SIG-M5 treated with dmso at 0.1 percent for 504 hours (cell line): ENCODE measurements at regions not wholly inside any gene's neighbourhood (a gene's known extent, or its start where the extent isn't known, plus 50 kb on each side); places are given as distances from the start of the nearest gene placed in this dataset.
"Not testable (repeated sequence)": the region's sequence is repeated elsewhere in the genome, so short reads cannot be mapped to it uniquely, and the experiment has no call there.

Experiments used
- DNase-seq: peaks from one replicate; lab custom pipeline; 2025; ENCODE audit not compliant: unreplicated experiment; lab: John Stamatoyannopoulos, UW

GRCh38 chr3:40878464-40878905 is 320.8 kb upstream of the CTNNB1 start:
- DNase-seq: no peak

- no peak for DNase-seq
Measured at GRCh38 chr3:40885430-40885829, 313.9 kb upstream of the CTNNB1 start.

GRCh38 chr3:40886660-40887425 is 312.5 kb upstream of the CTNNB1 start:
- no peak for DNase-seq

GRCh38 chr3:40891186-40891585 is 308.1 kb upstream of the CTNNB1 start:
- DNase-seq: no peak

- no peak for DNase-seq
Measured at GRCh38 chr3:40895109-40895508, 304.2 kb upstream of the CTNNB1 start.

GRCh38 chr3:40899286-40899712 is 300.0 kb upstream of the CTNNB1 start:
- no peak for DNase-seq

- no peak for DNase-seq
Measured at GRCh38 chr3:40901298-40901697, 298.0 kb upstream of the CTNNB1 start.

GRCh38 chr3:40901796-40902195 is 297.5 kb upstream of the CTNNB1 start:
- DNase-seq: no peak

GRCh38 chr3:40907907-40908465 is 291.3 kb upstream of the CTNNB1 start:
- DNase-seq: not testable (repeated sequence)

- no peak for DNase-seq
Measured at GRCh38 chr3:40908612-40909011, 290.7 kb upstream of the CTNNB1 start.

- no peak for DNase-seq
Measured at GRCh38 chr3:40911264-40911663, 288.0 kb upstream of the CTNNB1 start.

- DNase-seq: no peak
Measured at GRCh38 chr3:40911928-40912327, 287.4 kb upstream of the CTNNB1 start.

GRCh38 chr3:40912461-40912860 is 286.8 kb upstream of the CTNNB1 start:
- no peak for DNase-seq

GRCh38 chr3:40913192-40913591 is 286.1 kb upstream of the CTNNB1 start:
- DNase-seq: no peak

GRCh38 chr3:40913641-40914040 is 285.7 kb upstream of the CTNNB1 start:
- DNase-seq: no peak

- no peak for DNase-seq
Measured at GRCh38 chr3:40914475-40914874, 284.8 kb upstream of the CTNNB1 start.

- no peak for DNase-seq
Measured at GRCh38 chr3:40915346-40915865, 283.9 kb upstream of the CTNNB1 start.

- DNase-seq: no peak
Measured at GRCh38 chr3:40920041-40920440, 279.3 kb upstream of the CTNNB1 start.

GRCh38 chr3:40921251-40921650 is 278.1 kb upstream of the CTNNB1 start:
- no peak for DNase-seq

GRCh38 chr3:40923143-40923542 is 276.2 kb upstream of the CTNNB1 start:
- DNase-seq: no peak

- DNase-seq: no peak
Measured at GRCh38 chr3:40923651-40924050, 275.7 kb upstream of the CTNNB1 start.

- peak; percentile 9 for DNase-seq
Measured at GRCh38 chr3:40924559-40925141, 274.7 kb upstream of the CTNNB1 start.
